Ishikawa (cell line): ENCODE measurements at regions not wholly inside any gene's neighbourhood (a gene's known extent, or its start where the extent isn't known, plus 50 kb on each side); places are given as distances from the start of the nearest gene placed in this dataset.

ENCODE experiments used
- CEBPB ChIP-seq: IDR thresholded peaks from 2 replicates; pipeline ENCODE4 v1.6.1; 2012
- CREB1 ChIP-seq: IDR thresholded peaks from 2 replicates; pipeline ENCODE4 v1.6.1; 2012; ENCODE audit warnings: low read depth
- REST ChIP-seq: IDR thresholded peaks from 2 replicates; pipeline ENCODE4 v1.6.1; 2012; ENCODE audit warnings: low read depth, mild to moderate bottlenecking
- TCF12 ChIP-seq: IDR thresholded peaks from 2 replicates; pipeline ENCODE4 v1.6.1; 2012; ENCODE audit warnings: low read depth
- YY1 ChIP-seq: IDR thresholded peaks from 2 replicates; pipeline ENCODE4 v1.6.1; 2012; ENCODE audit warnings: low read depth

GRCh38 chr6:51360287-51360686 lies 541.6 kb downstream of the TFAP2B start:
- TF ChIP-seq REST (no peak), YY1 (no peak), CREB1 (no peak), TCF12 (no peak), CEBPB (no peak)
